KG1 (cell line): ENCODE measurements at regions not wholly inside any gene's neighbourhood (a gene's known extent, or its start where the extent isn't known, plus 50 kb on each side); places are given as distances from the start of the nearest gene placed in this dataset.

Source experiments
- DNase-seq: peaks from one replicate; lab custom pipeline; 2025; lab: John Stamatoyannopoulos, UW

- no peak for DNase-seq
Observed at GRCh38 chr3:187823746-187824145, 78.5 kb upstream of the BCL6 start.

- no peak for DNase-seq
Observed at GRCh38 chr3:187827723-187828122, 82.5 kb upstream of the BCL6 start.

DNA sequence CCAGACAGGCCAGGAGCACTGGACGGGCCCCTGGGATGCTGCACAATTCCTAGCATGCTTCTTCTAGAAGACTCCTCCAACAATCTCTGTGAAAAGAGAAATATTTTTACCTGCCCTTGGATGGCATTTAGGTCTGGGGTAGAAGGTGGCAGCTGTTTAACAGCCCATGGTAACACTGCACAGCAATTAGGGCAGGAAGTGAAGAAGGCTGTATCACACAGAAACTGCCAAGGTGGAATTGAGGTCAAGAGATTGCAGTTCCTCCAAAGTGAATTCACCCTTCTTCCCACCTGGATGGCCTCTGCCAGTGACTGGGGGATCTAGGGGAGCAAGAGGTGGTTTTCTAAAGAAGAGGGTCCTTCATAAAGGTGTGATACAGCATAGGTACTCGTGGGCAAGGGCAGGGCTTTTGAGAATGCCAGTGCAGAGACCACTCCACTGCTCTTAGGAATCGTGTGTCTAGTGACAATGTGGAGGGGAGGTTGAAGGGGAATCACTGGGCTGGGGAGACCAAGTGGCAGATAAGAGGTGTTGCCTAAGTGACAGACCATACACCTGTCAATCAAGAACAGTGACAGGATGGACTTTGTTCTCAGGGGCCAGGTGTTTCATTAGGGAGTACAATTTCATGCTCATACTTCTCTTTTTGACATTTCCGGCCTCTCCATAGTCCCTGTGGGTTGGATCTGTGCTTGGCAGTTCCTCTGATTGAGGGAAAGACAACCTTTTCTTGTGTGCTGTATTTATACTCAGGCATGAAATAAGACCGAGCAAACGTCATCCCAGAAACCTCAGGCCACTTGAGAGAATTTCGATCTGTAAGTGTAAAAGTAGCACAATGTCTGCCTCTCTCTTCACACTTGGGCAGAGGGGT lies 83.5 kb upstream of the BCL6 start:
- DNase-seq = no peak

DNA sequence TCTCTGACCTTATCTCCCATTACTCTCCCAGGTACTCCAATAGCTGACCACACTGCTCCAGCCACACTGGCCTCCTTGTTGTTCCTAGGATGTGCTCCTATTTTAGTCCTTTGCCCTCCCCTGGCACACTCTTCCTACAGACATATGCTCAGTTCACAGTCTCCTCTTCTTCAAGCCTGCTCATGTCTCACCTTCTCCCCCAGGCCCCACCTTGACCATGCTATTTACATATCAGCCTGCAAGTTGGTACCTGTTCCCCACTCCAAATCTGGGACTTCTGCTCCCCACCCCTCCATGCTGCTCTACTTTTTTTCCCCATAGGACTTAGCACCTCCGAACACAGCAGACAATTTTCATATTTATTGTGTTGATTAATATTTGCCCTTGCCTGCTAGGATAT lies 84.9 kb upstream of the BCL6 start:
- DNase-seq = no peak

DNA sequence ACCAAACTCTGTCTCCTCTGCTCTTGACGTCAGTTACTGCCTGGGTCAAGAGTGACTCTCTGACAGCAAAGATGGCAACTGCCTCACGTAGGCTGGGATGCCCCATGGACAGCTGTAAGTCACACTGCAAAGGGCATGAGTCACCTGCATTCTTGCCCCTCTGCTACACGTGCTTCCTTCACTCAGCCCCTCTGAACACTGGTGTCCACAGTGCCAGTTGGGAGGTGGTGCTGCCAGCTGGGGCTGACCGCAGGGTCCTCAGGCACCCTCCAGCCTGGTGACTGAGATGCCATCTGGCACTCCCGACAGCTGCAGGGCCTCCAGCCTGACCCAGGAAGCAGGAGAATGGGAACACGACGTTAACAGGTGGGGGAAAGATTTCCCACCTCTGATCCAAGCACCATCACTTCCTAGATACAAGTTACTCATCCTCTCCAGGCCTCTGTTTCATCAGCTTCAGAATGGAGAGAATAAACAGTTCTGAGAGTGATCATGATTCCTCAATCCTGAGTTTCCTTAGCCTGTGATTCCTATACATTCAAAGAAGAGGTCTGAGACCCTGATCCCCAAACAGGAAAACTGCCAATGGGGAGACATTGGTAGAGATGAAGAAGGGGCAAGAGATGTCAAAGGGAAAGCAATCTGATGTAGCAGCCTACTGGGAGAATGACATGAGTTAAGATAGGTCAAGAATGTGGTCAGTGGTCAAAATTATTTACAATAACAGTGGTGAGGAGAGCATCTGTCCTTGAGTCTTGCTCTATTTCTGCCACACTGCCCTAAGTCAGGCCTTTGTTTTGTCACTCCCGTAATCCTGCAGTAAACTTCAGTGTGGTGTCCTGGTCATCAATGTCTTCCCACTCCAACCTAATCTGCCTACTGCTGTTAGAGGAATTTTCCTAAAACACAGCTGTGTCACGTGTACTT lies 86.1 kb upstream of the BCL6 start:
- DNase-seq = no peak

DNA sequence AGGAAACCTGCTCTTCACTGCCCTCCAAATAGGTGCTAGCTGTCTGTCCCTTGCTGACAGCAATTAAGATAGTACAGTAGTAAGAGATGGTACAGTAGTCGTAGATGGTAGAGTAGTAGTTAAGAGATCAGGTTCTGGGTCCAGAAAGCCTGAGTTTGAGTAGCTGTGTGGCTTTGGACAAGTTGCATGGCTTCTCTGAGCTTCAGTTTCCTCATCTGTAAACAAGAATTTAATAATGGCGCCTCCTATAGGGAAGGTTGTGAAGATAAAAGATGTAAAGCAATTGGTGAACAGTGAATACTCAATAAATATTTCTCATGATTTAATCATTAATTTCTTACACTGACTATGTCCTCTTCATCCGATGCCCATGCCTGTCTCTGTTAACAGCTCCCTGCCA lies 86.9 kb upstream of the BCL6 start:
- no peak for DNase-seq

DNA sequence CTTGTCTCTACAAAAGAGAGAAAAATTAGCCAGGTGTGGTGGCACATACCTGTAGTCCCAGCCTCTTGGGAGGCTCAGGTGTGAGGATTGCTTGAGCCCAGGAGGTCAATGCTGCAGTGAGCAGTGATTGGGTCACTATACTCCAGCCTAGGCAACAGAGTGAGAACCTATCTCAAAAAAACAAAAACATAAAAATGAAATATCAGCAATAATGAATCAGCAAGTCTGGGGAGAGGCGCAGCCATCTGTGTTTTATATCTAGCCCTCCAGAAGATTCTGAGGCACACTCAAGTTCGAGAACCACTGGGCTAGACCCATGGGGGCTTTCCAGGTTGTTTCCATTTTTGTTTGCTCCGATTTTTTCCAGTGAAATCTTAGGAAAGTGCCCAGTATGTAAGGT lies 88.1 kb upstream of the BCL6 start:
- no peak for DNase-seq

- DNase-seq = no peak
Observed at GRCh38 chr3:187833799-187834578, 88.7 kb upstream of the BCL6 start.

DNA sequence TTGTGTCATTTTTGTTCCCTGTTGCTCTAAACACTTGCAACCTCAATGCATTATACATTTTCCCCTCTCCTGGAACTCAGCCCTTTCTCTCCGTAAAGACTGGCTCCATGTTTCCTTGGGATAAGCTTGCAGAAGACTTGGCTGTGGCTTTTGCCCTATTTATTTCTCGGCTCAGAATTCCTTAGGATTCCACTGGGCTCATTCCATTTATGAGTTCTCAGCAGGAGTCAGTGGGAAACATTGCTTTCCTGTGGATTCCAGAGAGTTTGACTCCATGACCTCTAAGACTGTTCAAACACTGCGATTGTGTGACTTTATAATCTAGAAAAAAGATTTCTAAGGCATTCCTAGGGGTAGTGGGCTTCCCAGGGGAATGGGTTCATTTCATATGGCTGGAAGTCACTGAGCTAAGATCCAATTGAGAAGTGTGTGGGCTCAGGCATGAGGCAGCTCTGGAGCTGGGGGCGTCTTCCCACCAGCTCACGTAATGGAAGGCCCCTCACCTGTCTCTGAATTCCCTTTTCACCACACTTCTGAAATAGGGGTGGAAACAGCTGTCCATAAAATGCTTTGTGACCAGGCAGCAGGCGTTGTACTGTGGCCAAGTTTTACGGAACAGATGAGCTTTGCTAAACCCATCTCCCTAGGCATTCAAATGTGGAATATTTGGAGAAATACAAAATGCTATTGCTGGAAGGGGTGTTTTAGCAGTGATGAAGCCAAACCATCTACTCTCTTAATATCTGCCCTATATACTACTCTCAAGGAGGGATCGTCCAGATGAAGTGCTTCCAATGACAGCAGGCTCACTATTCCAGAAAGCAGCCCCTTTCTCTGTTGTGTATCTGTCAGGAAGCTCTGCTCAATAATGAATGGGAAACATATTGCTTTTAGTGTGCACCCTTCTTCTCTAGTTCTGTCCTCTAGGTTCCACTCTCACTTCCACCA lies 91.8 kb upstream of the BCL6 start:
- no peak for DNase-seq

DNA sequence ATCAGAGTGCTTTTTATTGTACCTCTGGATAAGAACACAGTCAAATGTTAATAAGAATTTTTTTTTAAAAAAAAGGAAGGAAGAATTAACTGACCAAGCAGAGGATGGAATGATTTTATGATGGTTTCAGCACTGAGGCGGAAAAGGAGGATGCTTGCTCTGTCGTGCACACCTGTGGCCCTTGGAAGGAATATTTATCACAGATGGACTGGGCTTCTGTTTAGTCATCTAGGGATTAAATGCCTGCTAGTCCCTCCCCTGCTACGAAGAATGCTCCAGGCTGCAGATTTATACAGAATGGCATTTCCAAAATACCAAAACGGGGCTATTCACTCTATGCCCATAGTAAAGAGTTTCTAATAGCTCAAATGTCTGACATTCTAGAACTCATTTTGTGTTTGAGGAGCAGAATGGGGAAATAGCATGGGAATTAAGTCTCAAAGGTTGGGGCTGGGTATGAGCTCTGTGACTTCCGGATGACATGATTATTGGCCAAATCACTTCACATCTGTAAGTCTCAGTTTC lies 92.8 kb upstream of the BCL6 start:
- no peak for DNase-seq

DNA sequence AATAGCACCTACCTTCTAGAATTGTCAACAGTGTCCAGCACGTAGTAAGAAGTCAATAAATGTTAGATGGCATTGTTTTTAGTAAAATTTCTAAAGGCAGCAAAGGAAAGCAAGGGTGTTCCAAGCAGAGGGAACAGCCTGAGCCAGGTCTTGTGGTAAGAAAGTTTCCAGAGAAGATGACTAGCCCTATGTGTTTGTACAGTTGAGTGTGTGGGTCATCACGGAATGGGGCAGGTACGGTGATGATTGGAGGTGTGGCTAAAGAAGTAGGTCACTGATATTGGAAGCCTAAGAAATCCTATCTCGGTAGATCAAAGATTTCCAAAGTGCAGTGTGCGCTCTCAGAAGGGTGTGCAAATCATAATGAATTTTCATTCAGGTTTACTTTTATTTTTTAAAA lies 94.2 kb upstream of the BCL6 start:
- no peak for DNase-seq

GRCh38 chr3:187840856-187841255 lies 95.6 kb upstream of the BCL6 start:
- DNase-seq = no peak

DNA sequence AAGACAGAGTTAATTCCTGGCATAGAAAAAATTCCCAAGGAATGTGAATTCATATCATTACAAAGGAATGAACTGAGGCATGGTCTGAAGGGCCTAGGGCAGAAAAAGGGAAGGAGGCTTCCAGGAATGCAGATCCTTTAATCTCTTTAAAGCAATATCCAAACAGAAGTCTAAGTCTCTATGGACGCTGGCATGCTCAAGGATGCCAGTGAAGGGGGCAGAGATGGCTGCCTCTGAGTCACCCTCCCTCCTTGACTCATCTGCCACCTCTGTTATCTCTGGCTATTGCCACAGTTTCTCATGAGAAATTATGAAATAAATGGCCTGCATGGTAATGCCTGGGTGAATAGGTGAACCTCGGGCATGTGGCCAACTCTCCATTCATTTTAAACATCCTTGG lies 96.3 kb upstream of the BCL6 start:
- DNase-seq = no peak

DNA sequence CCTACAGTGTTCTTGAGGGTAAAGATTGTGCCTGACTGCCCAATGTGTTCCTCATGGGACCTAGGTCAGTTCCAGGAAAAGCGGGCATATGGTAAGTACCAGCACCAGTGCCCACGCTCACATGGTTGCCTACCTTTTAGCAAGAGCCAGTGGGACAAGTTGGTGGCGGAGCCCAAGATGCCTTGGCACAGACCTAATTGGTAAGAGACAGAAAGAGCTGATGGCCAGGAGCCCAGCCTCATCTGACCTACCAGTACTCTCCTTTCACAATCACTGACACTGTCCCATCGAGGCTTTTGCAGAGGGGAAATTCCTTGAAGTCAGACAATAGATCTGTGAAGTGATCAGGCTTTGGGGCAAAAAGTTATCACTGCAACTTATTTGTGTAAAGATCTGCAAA lies 98.4 kb upstream of the BCL6 start:
- no peak for DNase-seq

- DNase-seq = no peak
Observed at GRCh38 chr3:187844708-187845107, 99.4 kb upstream of the BCL6 start.

DNA sequence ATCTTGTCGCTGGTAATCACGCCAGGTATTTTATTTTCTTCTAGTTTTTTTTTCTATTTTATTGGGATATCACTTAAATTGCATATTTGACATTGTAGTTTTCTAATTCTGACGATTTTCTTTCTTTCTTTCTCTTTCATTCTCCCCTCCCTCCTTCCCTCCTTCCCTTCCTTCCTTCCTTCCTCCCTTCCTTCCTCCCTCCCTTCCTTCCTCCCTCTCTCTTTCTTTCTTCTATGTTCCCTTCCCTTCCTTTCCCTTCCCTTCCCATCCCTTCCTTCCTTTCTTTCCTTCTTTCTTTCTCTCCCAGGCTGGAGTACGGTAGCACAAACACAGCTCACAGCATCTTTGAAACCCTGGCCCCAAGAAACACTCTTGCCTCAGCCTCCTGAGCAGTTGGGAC lies 100.6 kb upstream of the BCL6 start:
- no peak for DNase-seq

DNA sequence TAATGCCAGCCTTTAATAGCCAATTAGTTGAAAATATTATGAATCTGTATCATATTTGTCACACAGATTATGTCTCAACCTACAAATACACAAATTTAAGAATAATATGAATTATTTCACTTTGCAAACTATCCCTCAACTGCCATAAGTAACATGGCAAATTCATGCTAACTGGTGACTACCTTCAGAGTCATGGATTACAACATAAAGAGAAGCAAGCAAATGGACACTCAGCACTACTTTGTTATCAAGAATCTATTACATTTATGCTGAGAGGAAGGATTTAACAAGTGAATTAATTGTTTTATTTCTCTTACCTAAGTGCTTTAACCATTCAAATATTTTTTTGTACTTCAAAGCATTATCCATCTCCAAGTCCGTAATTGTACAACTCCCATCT lies 103.1 kb upstream of the BCL6 start:
- DNase-seq = no peak

DNA sequence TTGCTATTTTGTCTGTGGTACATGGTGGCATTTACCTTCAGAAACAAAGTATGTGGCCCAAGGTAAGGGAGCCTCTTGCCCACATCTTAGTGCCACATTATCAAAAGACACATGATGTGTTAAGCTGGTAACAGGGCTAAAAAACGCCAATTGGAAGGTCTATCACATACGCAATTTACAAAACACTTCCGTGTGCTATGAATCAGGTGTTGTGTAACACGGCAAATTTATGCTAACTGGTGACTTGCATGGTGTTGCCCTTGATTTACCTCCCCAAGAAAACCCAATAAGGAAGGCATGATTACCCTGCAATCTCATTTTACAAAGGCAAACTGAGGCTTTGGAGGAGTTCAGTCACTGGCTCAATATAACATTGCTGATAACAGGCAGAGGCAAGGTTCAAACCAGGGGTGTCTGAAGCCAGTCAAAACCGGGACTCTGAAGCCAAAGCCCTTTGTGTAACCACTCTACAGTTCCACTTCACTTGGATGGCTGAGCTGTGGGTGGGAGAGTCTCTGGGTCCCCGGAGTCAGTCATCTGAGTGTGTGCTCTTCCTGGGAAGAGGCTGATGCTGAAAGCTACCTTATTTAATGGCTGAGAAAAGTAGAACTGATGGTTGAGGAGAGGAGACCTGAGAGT lies 103.9 kb upstream of the BCL6 start:
- DNase-seq = no peak

- DNase-seq = no peak
Observed at GRCh38 chr3:187850258-187850921, 105.1 kb upstream of the BCL6 start.
